Right ventricle myocardium superior (tissue), 1 donor: ENCODE measurements at regions not wholly inside any gene's neighbourhood (a gene's known extent, or its start where the extent isn't known, plus 50 kb on each side); places are given as distances from the start of the nearest gene placed in this dataset.
A peak's percentile ranks its signal among the peaks of the same experiment; 100 is the strongest.

Experiments used
- ATAC-seq: fragments of 200-7000 bp; cut with Tn5 transposase; one replicate; pipeline ENCODE4 v1.9.1; 2020; ENCODE audit warnings: mild to moderate bottlenecking; ENCODE audit not compliant: poor library complexity
- DNase-seq: peaks from one replicate; pipeline ENCODE4 v3.0.0-alpha.2; 2020
- intact Hi-C: fragments of 100-400 bp; cut with DNase I; formaldehyde crosslinking; loops from one replicate; pipeline ENCODE4 v1.11.2; 2022
- donor health status: DM: no; HTN: yes; CAD: no; lungs with severe emphysema.

- intact Hi-C loops, result no loop called here
- no peak for ATAC-seq
- DNase-seq, result no peak
Measured at GRCh38 chr13:74015137-74015536, 119.1 kb downstream of the KLF12 start.

GRCh38 chr13:74009100-74009668 lies 125.0 kb downstream of the KLF12 start:
- intact Hi-C loops, result no loop called here
- ATAC-seq, result no peak
- DNase-seq, result no peak

GRCh38 chr13:74006666-74007065 lies 127.5 kb downstream of the KLF12 start:
- intact Hi-C loops, result no loop called here
- ATAC-seq (no peak), DNase-seq (no peak)

GRCh38 chr13:74005320-74006157 lies 128.7 kb downstream of the KLF12 start:
- ATAC-seq, result no peak
- intact Hi-C loops, result no loop called here
- no peak for DNase-seq

- no peak for DNase-seq
- intact Hi-C loops, result no loop called here
- no peak for ATAC-seq
Measured at GRCh38 chr13:74004109-74004508, 130.1 kb downstream of the KLF12 start.

- DNase-seq, result no peak
- intact Hi-C loops, result no loop called here
Measured at GRCh38 chr13:74003374-74003773, 130.8 kb downstream of the KLF12 start.

GRCh38 chr13:74000876-74001275 lies 133.3 kb downstream of the KLF12 start:
- intact Hi-C loops, result no loop called here
- no peak for ATAC-seq
- no peak for DNase-seq

More at GRCh38 chr13:74003374-74003773, 130.8 kb downstream of the KLF12 start:
- no peak for ATAC-seq

- DNase-seq, result no peak
- intact Hi-C loops, result no loop called here
- no peak for ATAC-seq
Measured at GRCh38 chr13:73998631-73999030, 135.6 kb downstream of the KLF12 start.

GRCh38 chr13:73997964-73998363 lies 136.2 kb downstream of the KLF12 start:
- DNase-seq, result no peak
- ATAC-seq, result no peak
- intact Hi-C loops, result no loop called here

GRCh38 chr13:73996569-73996968 lies 137.6 kb downstream of the KLF12 start:
- intact Hi-C loops, result no loop called here
- DNase-seq, result no peak
- ATAC-seq, result no peak

- DNase-seq (no peak), ATAC-seq (no peak)
- intact Hi-C loops, result no loop called here
Measured at GRCh38 chr13:73995736-73996135, 138.5 kb downstream of the KLF12 start.

GRCh38 chr13:73993661-73994060 lies 140.5 kb downstream of the KLF12 start:
- DNase-seq (no peak), ATAC-seq (no peak)
- intact Hi-C loops, result no loop called here

GRCh38 chr13:73991884-73992283 lies 142.3 kb downstream of the KLF12 start:
- intact Hi-C loops, result no loop called here
- no peak for DNase-seq
- no peak for ATAC-seq

GRCh38 chr13:73991384-73991783 lies 142.8 kb downstream of the KLF12 start:
- intact Hi-C loops, result no loop called here
- ATAC-seq, result no peak
- DNase-seq, result no peak

- ATAC-seq (no peak), DNase-seq (no peak)
- intact Hi-C loops, result no loop called here
Measured at GRCh38 chr13:73989244-73989843, 144.9 kb downstream of the KLF12 start.

- DNase-seq (no peak), ATAC-seq (no peak)
- intact Hi-C loops, result no loop called here
Measured at GRCh38 chr13:73988461-73988860, 145.7 kb downstream of the KLF12 start.

- ATAC-seq, result no peak
- intact Hi-C loops, result no loop called here
- no peak for DNase-seq
Measured at GRCh38 chr13:73987618-73988017, 146.6 kb downstream of the KLF12 start.

- intact Hi-C loops, result no loop called here
- DNase-seq, result no peak
- no peak for ATAC-seq
Measured at GRCh38 chr13:73985783-73986182, 148.4 kb downstream of the KLF12 start.

- ATAC-seq, result peak; percentile 27
Measured at GRCh38 chr13:73984949-73985691, 149.1 kb downstream of the KLF12 start.

More at GRCh38 chr13:73984949-73985691, 149.1 kb downstream of the KLF12 start:
- DNase-seq, result no peak
- intact Hi-C loops, result no loop called here
